Neural cell (in vitro differentiated cells): ENCODE measurements at regions not wholly inside any gene's neighbourhood (a gene's known extent, or its start where the extent isn't known, plus 50 kb on each side); places are given as distances from the start of the nearest gene placed in this dataset.

Source experiments
- H2AFZ ChIP-seq: fragments of 200-600, 300-800 bp; sonication (generic), shearing (Covaris generic); 2 replicates; pipeline ENCODE4 v1.6.0; 2014; ENCODE audit warnings: low read depth, mild to moderate bottlenecking, antibody characterized with exemption, low read length, moderate library complexity
- H3F3A ChIP-seq: fragments of 200-600 bp; shearing (Covaris generic); 2 replicates; pipeline ENCODE4 v1.6.1; 2016; ENCODE audit warnings: mild to moderate bottlenecking, moderate library complexity, mixed read lengths, antibody characterized with exemption, low read length; ENCODE audit not compliant: insufficient read depth, poor library complexity, severe bottlenecking
- H3K27ac ChIP-seq: fragments of 200-600, 300-800 bp; sonication (generic), shearing (Covaris generic); 2 replicates; pipeline ENCODE4 v1.5.1; 2014; ENCODE audit warnings: mild to moderate bottlenecking, low read length, moderate library complexity
- H3K27me3 ChIP-seq: fragments of 300-800, 200-600 bp; sonication (generic), shearing (Covaris generic); 2 replicates; pipeline ENCODE4 v1.6.0; 2014; ENCODE audit warnings: mild to moderate bottlenecking, low read depth, low read length, moderate library complexity; ENCODE audit not compliant: insufficient read depth
- H3K36me3 ChIP-seq: fragments of 300-800, 200-600 bp; sonication (generic), shearing (Covaris generic); 2 replicates; pipeline ENCODE4 v1.5.1; 2014; ENCODE audit warnings: mild to moderate bottlenecking, antibody characterized with exemption, low read length, moderate library complexity; ENCODE audit not compliant: insufficient read depth
- H3K4me2 ChIP-seq: fragments of 300-800, 200-600 bp; sonication (generic), shearing (Covaris generic); 2 replicates; pipeline ENCODE4 v1.6.0; 2014; ENCODE audit warnings: mild to moderate bottlenecking, low read length
- H3K4me3 ChIP-seq: fragments of 300-800, 200-600 bp; sonication (generic), shearing (Covaris generic); 2 replicates; pipeline ENCODE4 v1.5.1; 2014; ENCODE audit warnings: mild to moderate bottlenecking, low read length, moderate library complexity
- H3K79me2 ChIP-seq: fragments of 200-600 bp; shearing (Covaris generic); replicated peaks from 2 replicates; pipeline ENCODE4 v1.6.0; 2014; ENCODE audit warnings: mild to moderate bottlenecking, low read length, moderate library complexity; ENCODE audit not compliant: insufficient read depth
- H3K9ac ChIP-seq: fragments of 300-800, 200-600 bp; sonication (generic), shearing (Covaris generic); 2 replicates; pipeline ENCODE4 v1.6.1; 2016; ENCODE audit warnings: mild to moderate bottlenecking, low read length, mixed read lengths
- H3K9me2 ChIP-seq: fragments of 200-600 bp; shearing (Covaris generic); 2 replicates; pipeline ENCODE4 v1.6.1; 2016; ENCODE audit warnings: mild to moderate bottlenecking, low read length, mixed read lengths; ENCODE audit not compliant: insufficient read depth
- H3K9me3 ChIP-seq: fragments of 200-600, 300-800 bp; sonication (generic), shearing (Covaris generic); 2 replicates; pipeline ENCODE4 v1.6.1; 2016; ENCODE audit warnings: mild to moderate bottlenecking, mixed run types, low read length, moderate library complexity, mixed read lengths
- H4K20me1 ChIP-seq: fragments of 200-600 bp; shearing (Covaris generic); 2 replicates; pipeline ENCODE4 v1.6.1; 2016; ENCODE audit warnings: mild to moderate bottlenecking, mixed run types; ENCODE audit not compliant: insufficient read depth
- CTCF ChIP-seq: fragments of 450-650 bp; IDR thresholded peaks from 2 replicates; pipeline ENCODE4 v1.5.1; 2014; ENCODE audit warnings: antibody characterized with exemption, mild to moderate bottlenecking, moderate library complexity; ENCODE audit not compliant: poor library complexity, severe bottlenecking
- EP300 ChIP-seq: fragments of 450-650 bp; conservative IDR thresholded peaks from 2 replicates; pipeline ENCODE4 v1.6.1; 2014; ENCODE audit warnings: antibody characterized with exemption, mild to moderate bottlenecking, moderate library complexity; ENCODE audit not compliant: poor library complexity, severe bottlenecking
- EZH2 ChIP-seq: fragments of 200-600, 300-800 bp; shearing (Covaris generic), sonication (generic); IDR thresholded peaks from 2 replicates; pipeline ENCODE4 v1.6.1; 2014; ENCODE audit warnings: antibody characterized with exemption, low read length, borderline replicate concordance, mild to moderate bottlenecking; ENCODE audit not compliant: insufficient read depth, poor library complexity, severe bottlenecking
- MXI1 ChIP-seq: fragments of 450-650 bp; conservative IDR thresholded peaks from 2 replicates; pipeline ENCODE4 v1.6.1; 2014; ENCODE audit warnings: antibody characterized with exemption, mild to moderate bottlenecking; ENCODE audit not compliant: poor library complexity, severe bottlenecking
- POLR2AphosphoS5 ChIP-seq: IDR thresholded peaks from 2 replicates; pipeline ENCODE4 v1.6.1; 2012
- RAD21 ChIP-seq: fragments of 450-650 bp; conservative IDR thresholded peaks from 2 replicates; pipeline ENCODE4 v1.6.1; 2014; ENCODE audit warnings: antibody characterized with exemption, mild to moderate bottlenecking, moderate library complexity
- REST ChIP-seq: IDR thresholded peaks from 2 replicates; pipeline ENCODE4 v1.6.1; 2012; ENCODE audit warnings: borderline replicate concordance
- SMC3 ChIP-seq: fragments of 450-650 bp; conservative IDR thresholded peaks from 2 replicates; pipeline ENCODE4 v1.6.1; 2014; ENCODE audit warnings: antibody characterized with exemption, mild to moderate bottlenecking, moderate library complexity; ENCODE audit not compliant: poor library complexity
- TAF1 ChIP-seq: IDR thresholded peaks from 2 replicates; pipeline ENCODE4 v1.6.1; 2012; ENCODE audit warnings: low read depth

GRCh38 chr5:29113516-29113915 lies 2075.1 kb upstream of the CDH9 start:
- Histone ChIP-seq H3F3A (no peaks in the 10 kb centered on the region), H2AFZ (no peak overlapping the region), H3K9me3 (no peaks in the 10 kb centered on the region), H3K79me2 (no peaks in the 10 kb centered on the region), H3K27ac (no peak overlapping the region), H3K9ac (no peak overlapping the region), H4K20me1 (no peaks in the 10 kb centered on the region), H3K9me2 (no peaks in the 10 kb centered on the region), H3K4me3 (no peak overlapping the region), H3K27me3 (no peaks in the 10 kb centered on the region), H3K36me3 (no peaks in the 10 kb centered on the region), H3K4me2 (no peak overlapping the region)
- TF ChIP-seq EZH2 (no peak), SMC3 (no peak), TAF1 (no peak), RAD21 (no peak), POLR2AphosphoS5 (no peak), EP300 (no peak), CTCF (no peak), REST (no peak)

- TF ChIP-seq RAD21, result no peak
- Histone ChIP-seq H3K4me3 (no peak overlapping the region), H2AFZ (no peak overlapping the region), H3K4me2 (no peak overlapping the region), H3K27me3 (no peaks in the 10 kb centered on the region), H3K9me3 (no peaks in the 10 kb centered on the region), H3F3A (no peaks in the 10 kb centered on the region), H3K79me2 (no peaks in the 10 kb centered on the region), H4K20me1 (no peaks in the 10 kb centered on the region), H3K36me3 (no peaks in the 10 kb centered on the region), H3K9me2 (no peaks in the 10 kb centered on the region), H3K9ac (no peak overlapping the region), H3K27ac (no peak overlapping the region)
Observed at GRCh38 chr5:29099585-29099984, 2061.2 kb upstream of the CDH9 start.

- Histone ChIP-seq H3K27me3 (no peaks in the 10 kb centered on the region), H3K9me2 (no peaks in the 10 kb centered on the region), H3K27ac (no peak overlapping the region), H3K4me3 (no peak overlapping the region), H4K20me1 (no peaks in the 10 kb centered on the region), H3K9me3 (no peaks in the 10 kb centered on the region), H2AFZ (no peak overlapping the region), H3F3A (no peaks in the 10 kb centered on the region), H3K79me2 (no peaks in the 10 kb centered on the region), H3K4me2 (no peak overlapping the region), H3K36me3 (no peaks in the 10 kb centered on the region), H3K9ac (no peak overlapping the region)
- TF ChIP-seq MXI1 (no peak), TAF1 (no peak), EZH2 (no peak), REST (no peak), RAD21 (no peak), SMC3 (no peak), EP300 (no peak), POLR2AphosphoS5 (no peak), CTCF (no peak)
Observed at GRCh38 chr5:29089591-29090130, 2051.3 kb upstream of the CDH9 start.
